CD4-positive, alpha-beta T cell treated with Interleukin-4 for 1 hour (primary cell): ENCODE measurements at regions not wholly inside any gene's neighbourhood (a gene's known extent, or its start where the extent isn't known, plus 50 kb on each side); places are given as distances from the start of the nearest gene placed in this dataset.
"Not testable (repeated sequence)": the region's sequence is repeated elsewhere in the genome, so short reads cannot be mapped to it uniquely, and the experiment has no call there.

Experiments
- DNase-seq, 2 donors: peaks; one replicate each; pipeline ENCODE4 v3.0.0-alpha.2; 2020 to 2022

DNA sequence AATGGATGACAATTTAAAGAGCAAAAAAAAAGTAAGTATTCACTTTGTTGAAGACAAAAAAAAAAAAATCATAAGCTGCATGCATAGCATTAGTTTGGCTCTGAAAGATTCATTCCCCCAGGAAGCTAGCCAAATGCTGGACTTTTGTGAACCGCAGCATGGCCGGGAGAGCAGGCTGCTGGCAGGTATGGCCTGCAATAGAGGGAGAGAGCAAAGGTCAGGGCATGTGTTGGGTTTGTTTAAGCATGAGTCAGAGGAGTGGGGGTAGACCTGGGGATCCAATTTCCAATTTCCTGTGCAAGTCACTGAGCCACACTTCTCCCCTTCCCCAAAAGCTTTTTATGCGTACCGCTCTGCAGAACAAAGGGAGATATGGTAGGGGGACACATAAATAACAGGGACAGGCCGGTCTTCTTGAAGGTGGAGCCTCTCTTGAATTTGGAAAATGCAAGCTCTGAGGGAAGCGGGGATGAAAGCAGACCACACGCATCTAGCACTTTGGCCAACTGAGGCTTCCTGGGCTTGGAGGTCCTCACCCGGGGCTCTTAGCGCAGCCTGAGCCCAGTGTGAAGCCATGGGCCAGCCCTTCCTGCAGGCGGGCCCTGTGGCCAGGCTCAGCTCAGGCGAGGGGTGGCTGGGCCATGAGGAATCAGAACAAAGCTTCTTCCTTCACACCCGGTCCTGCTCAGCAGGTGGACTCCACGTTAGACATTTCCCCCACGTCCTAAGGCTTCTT is 171.1 kb downstream of the TOMM20 start:
- DNase-seq = no peak

DNA sequence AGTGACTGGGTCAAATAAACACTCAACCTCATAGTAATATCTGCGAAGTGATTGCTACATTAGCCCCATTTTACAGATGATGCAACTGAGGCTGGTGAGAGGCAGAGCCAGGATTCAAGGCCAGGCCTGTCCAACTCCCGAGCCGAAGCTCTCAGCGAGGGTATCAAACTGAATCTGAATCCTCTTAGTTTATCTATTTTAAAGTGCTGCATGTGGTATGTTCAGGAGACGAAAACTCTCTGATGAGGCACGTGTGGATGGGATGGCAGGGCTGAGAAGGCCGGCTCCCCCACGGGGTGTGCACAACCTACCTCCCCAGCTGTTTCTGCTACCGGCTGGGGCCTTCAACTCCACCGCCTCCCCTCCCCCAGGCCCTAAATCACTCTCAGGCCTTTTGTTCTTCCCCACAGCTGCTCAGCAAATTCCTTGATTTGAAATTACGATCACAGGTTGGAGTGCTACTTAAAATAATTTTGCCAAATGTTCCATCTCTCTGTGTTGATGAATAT is 171.8 kb downstream of the TOMM20 start:
- DNase-seq = no peak

DNA sequence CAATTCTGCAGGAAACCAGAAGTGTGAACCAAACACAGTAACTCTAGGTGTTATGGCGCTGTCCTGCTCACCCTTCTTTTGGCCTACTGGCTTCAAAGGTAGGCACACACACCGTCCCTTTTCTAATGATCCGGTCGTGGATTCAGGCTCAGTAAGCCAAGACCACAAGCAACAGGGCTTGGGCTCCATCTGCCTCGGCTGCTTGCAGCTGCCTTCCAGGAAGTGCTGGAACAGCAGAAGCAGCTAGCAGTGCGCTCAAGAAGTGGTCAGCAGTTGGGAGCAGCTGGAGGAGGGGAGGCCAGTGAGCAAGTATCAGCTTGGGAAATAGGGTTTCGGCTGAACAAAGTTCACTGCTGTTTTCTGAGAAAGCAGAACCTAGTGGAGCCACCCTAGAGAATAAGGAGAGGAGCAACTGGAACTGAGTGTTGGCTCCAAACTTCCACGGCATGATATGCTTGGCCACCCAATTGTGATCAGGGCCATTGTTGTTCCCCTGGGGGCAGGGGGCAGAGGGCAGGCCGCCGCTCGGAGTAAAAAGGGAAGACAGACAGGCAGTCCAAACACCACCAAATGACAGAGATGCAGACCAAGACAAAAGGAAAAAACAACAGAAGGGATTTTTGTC is 173.4 kb downstream of the TOMM20 start:
- peak in 1 of 2 donors; percentile 73 for DNase-seq

DNA sequence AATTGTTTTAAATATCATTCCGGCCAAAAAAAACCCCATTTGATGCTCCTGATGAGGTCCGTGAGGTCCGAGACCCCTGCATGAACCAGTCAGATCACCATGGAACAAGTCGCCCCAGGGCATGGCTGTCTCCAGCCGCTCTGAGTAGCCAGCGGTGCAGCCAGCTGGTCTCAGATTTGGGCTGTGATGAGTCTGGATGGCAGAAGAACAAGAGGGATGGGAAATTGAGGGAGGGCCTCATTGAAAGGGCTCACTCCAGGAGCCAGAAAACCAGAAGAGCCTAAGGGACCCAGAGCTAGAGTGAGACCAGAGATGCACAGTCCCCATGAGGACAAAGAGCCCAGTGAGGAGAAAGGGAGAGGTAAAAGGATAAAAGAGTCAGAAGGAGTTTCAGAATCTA is 174.0 kb downstream of the TOMM20 start:
- no peak for DNase-seq

DNA sequence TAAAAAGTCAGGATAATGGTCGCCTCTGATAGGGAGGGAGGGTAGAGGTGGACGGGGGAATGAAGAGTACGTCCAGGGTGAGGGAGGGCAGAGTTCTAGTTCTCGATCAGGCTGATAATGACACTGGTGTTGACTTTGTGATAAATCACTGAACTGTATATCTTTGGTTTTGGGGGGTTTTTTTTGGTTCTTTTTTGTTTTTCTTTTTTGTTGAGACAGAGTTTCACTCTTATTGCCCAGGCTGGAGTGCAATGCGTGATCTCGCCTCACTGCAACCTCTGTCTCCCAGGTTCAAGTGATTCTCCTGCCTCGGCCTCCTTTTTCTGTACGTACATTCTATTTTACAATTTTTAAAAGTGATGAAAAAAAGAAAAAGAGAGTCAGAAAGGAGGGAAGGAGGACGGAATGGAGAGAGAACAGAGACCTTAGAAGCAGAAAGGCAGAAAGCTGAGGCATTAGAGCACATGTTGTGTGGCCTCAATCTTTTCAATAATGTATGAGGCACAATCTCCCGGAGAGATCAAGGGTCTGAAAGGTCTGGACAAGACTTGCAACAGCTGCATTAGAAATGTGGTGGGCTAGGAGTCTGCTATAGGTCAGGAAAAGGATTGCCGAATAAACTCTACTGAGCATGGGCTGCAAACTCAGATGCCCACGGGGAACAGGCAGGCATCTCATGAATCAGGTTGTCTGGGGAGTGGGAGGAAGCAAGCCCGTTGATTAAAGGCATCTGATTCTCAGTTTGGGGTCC is 174.8 kb downstream of the TOMM20 start:
- no peak for DNase-seq

DNA sequence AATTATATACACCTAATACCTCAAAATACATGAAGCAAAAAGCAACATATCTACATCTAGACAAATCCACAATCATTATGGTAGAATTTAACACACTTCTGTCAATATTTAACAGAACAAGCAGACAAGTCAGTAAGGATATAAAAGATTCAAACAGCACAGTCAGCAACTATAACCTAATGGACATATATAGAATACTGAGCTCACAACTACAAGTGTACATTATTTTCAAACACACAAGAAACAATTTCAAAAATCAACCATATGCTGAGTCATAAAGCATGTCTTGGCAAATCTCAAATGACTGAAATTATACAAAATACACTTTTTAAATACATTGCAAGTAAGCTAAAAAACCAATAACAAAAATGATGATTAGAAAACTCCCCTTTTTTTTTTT is 178.0 kb downstream of the TOMM20 start:
- DNase-seq = no peak

DNA sequence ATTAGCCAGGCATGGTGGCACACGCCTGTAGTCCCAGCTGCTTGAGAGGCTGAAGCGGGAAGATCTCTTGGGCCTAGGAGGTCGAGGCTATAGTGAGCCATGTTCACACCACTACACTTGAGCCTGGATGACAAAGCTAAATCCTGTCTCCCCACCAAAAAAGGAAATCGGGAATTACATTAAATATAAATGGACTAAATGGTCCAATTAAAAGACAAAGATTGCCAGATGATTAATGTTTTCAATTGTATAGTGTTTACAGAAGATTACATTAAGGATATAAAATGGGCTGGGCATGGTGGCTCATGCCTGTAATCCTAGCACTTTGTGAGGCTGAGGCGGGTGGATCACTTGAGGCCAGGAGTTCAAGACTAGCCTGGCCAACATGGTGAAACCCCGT is 179.1 kb downstream of the TOMM20 start:
- not testable (repeated sequence) for DNase-seq

DNA sequence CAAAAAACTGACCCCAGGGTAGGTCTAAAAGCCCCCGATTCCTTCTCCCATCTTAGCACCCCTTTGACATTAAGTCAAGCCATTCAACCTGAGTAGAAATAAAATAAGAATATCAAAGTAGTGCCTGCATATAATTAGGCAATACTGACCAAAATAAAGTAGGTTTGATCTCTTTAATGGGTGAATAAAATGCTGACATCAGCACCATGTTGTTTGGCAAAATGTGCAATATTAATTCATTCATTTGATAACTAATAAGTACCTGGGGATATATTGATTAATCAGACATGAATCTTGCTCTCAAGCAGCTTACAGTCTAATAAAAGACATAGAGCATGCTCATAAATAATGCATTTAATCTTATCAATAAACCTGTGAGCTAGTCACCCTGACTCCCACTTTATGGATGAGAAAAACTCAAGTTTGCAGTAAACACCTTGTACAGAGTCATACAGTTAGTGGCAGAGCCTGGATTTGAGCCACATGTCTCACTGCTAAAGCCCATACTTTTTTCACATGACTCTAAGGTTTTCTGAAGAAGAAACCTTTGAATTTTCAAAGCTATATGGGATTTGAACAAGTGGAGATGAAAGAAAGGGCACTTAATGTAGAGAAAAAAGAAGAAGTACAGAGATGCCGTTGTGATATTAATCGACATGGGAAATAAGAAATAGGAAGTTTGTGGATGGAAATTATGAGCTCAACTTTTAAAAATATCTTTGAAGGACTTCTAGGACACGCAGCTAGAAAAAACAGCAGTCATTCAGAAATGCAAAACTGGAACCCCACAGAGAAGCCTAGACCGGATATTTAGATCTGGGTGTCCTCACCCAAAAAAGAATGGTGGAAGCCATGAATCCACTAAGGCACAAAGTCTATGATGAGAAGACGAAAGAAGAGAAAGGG is 183.9 kb downstream of the TOMM20 start:
- no peak for DNase-seq

DNA sequence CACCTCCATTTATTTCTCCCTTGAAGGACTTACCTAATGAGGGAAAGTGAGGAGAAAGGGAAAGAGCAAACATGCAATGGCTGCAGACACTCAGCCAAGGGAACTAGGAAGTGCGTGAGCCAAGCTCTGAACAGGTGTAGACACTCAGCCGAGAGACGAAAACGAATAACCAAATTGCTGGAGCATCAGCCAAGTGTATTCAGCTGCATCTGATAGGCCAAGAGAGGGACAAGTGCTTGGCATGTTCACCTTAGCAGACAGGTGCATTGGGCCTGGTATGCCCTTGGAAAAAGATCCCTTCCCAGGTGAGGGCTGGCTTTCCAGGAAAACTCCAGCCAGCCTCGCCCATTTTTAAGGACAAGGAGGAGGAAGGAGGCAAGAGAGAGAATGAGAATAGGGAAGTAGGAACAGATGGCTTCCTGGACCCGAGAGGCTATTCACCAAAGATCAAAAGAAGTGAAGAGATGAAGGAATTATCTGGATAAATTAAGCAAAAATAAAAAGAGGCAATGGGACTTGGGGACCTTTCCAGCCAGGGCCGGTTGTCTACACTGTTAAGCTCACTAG is 184.7 kb downstream of the TOMM20 start:
- DNase-seq = no peak

DNA sequence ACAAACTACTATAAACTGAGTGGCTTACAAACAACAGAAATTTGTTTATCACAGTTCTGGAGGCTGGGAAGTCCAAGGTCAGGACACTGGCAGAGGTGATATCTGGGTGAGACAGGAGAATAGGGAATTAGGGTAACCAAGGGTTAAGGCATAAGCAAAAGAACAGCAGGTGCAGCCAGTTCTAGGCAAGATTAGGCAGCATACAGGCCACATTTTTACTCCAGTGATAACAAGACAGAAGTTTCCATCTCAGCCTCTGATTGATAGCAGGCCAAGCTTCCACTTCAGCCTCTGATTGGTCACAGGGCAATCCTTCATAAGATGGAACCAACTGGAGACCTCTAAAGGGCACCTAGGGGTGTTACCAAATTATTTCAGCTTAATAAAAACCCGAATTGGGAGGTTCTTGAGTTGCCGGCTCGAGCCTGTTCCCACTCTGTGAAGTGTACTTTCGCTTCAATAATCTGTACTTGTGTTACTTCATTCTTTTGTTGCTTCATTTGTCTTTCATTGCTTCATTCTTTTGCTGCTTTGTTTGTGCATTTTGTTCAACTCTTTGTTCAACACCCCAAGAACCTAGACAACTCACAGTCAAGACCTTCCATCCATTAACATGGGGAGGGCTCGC is 185.6 kb downstream of the TOMM20 start:
- no peak for DNase-seq

DNA sequence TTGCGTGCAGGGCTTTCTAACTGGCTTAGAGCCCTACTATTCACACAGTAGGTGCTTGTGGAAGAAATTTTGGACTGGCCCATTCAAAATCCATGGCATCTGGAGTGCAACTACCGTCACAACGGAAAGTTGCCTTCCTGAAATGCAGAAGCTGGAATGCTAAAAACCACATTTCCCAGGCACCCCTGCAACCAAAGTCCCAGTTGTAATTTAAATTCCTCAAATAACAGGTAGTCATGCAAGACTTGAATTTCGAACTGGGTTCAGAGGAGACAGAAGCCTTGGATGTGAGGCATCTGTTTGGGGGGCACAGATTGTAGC is 186.7 kb downstream of the TOMM20 start:
- no peak for DNase-seq

DNA sequence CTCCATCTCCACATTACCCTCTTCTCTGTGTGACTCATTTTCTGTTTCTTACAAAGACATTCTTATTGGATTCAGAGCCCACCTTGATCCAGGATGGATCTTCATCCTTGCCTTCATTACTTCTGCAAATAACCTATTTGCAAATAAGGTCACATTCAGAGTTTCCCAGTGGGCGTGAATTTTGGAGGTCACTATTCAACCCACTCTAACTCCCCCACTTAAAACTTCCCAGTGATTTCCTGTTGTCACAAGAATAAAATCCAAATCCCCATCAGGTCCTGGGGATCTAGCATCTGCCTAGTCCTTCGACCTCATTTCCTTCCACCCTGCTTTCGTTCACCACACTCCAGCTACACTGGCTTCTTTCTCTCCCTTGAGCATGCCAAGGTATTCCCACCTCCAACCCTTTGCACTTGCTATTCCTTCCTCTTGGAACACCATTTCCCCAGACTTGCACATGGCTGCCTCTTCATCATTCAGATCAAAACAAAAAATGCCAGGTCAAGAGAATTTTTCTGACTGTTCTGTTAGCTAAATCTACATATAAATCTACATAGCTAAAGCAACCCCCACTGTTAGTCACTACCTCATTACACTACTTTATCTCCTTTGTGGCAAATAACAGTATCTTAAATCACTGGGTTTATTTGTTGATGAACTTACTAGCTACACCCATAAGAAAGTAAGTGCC is 187.2 kb downstream of the TOMM20 start:
- no peak for DNase-seq

DNA sequence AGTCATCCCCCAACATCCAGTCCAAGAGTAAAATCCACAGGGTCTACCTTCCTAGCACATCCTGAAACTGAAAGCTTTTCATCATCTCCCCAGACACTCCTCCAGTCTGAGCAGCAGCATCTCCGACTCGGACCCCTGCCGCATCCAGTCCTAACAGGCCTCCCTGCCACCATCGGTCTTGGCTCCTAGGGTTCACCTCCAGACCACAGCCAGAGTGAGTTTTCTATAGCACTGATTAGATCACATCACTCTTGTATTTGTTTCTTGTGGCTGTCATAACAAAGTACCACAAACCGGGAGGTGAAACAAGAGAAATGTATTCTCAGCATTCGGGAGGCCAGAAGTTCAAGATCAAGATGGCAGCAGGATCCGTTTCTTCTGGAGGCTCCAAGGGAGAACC is 187.8 kb downstream of the TOMM20 start:
- DNase-seq = no peak

DNA sequence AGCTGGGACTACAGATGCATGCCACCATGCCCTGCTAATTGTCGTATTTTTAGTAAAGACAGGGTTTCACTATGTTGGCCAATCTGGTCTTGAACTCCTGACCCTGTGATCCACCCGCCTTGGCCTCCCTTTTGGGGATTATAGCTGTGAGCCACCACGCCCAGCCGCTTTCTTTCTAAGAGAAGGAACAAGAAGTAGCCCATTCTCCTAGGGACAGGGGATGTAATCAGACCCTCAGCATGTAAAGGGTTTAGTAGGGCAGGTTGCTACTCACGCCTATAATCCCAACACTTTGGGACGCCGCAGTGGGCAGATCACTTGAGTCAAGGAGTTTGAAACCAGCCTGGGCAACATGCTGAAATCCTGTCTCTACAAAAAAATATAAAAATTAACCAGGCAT is 189.7 kb downstream of the TOMM20 start:
- no peak for DNase-seq

DNA sequence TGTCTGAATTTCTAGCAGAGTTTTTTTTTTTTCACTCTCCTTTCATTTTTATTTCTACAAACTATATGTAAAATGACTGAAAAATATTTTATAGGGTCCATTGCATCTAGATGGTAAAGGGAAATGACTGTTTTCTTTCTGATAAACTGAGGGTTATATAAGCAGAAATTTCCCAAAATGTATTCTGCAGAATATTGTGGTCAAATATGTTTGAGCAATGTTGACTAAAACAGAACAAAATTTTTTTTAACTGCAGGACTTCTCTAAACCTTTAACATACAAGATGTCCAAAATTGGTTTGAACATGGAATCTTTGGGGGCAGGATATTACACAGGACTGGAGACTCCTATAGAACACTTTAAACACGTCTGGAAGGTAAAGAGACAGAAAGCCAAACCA is 190.5 kb downstream of the TOMM20 start:
- no peak for DNase-seq

DNA sequence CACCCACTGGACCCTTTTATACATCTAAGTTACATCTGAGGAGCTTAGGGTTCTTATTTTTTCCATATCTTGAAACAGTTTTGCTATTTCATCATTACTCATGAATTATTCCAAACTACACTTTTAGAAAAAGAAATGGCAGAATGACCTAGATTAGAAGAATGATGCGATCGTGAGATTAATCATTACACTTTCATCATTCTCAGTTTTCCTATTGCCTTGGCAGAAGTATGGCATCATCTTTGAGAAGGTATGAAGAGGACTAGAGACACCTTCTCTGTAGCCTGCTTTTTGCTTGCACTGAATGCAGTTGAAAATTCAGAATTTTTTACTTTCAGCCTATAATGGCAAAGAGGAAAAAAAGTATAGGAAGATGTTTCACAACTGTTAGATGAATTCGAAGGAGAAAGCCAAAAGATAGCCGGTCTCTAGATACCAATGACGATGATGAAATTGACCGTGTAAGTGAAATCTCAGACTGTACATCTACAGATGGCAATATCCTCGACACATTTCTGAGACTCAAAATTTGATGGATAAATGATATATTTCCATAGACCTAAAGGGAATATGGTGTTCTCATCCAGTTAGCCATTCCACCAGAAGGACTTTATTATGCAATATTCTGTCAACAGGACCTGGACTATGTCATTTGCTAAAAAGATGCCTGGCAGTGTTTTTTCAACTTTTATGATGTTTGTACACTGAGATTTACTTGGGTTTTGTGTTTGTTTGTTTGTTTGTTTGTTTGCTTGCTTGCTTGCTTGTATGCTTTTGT is 191.8 kb downstream of the TOMM20 start:
- no peak for DNase-seq

DNA sequence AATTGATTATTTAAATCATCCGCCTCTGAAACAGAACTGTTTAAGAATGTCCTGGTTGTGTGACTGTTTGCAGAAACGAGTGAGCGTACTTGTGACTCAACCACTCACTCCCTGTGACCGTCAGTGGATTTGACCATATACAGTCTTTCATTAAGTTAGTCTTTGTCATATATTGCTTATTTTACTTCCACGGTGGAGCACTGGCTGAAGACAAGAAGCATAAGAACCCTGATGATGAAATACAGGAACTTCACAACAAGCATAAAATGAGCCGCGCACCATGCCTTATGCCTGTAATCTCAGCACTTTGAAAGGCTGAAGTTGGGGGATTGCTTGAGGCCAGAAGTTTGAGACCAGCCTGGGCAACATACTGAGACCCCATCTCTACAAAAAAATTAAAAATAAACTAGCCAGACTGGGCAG is 194.0 kb downstream of the TOMM20 start:
- peak in 1 of 2 donors; percentile 63 for DNase-seq

DNA sequence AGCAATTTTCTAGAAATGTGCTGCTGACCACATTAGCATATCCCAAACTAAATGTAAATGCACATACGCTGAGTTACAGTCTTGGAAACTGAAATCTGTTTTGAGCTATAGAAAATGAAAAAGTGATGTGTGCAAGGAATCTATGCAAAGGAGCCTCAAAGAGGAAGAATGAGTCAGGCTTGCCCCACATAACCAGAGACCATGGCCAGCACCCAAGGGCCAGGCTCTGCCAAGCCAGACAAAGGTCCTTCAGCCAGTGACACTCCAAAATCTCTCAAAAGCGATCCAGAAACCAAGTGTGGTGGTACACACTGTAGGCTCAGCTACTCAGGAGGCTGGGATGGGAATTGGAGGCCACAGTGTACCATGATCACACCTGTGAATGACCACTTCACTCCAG is 195.2 kb downstream of the TOMM20 start:
- peak in 1 of 2 donors; percentile 61 for DNase-seq

DNA sequence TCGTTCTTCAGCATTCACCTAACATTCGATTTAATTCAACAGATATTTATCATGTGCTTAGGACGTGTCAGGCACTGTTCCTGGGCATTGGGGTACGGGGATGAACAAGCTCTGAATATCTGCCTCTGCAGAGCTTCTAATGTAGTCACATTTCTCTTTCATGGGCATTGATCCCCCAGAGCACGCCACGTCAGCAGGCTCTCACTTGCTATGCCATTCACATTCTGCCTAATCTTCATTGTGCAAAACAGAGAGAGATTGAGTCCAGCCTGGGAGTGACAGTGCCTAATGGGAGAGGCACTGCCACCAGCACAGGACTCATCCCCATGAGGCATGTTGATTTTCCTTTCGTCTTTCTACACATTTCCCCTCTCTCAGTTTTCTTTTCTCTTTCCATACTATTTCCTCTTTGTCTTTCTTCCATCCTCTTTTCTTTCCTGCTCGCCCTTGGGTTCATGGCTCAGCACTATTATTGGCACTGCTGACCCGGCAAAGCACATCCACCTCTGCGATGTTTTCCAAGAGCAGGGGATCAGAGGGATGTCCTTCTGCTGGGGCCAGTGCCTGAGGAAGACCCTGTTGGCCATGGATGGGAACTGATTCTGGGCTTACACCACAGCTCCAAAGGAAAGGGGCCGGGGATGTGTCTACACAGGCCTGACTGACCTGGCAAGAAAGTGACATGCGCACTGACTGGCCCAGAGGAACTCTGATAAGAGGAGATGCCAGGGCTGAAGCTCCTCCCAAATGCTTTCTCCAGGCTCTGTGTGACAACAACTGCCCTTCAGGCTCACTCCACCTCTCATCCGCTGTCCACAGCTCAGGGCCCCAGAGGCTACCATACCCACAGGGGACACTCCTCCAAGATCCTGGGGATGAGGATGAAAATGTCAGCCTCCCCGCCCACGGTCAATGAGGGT is 195.9 kb downstream of the TOMM20 start:
- no peak for DNase-seq
